GM18870 (cell line): ENCODE measurements at regions not wholly inside any gene's neighbourhood (a gene's known extent, or its start where the extent isn't known, plus 50 kb on each side); places are given as distances from the start of the nearest gene placed in this dataset.
"Not testable (repeated sequence)": the region's sequence is repeated elsewhere in the genome, so short reads cannot be mapped to it uniquely, and the experiment has no call there.

ENCODE experiments used
- ATAC-seq: cut with Tn5 transposase; IDR thresholded peaks from one replicate; pipeline ENCODE4 v1.9.1; 2021; ENCODE audit warnings: moderate library complexity; ENCODE audit not compliant: unreplicated experiment

GRCh38 chr10:119996944-119997343 lies 104.4 kb downstream of the SEC23IP start:
- ATAC-seq, result no peak

GRCh38 chr10:119997429-119997828 lies 104.9 kb downstream of the SEC23IP start:
- ATAC-seq, result no peak

GRCh38 chr10:120002785-120003184 lies 110.3 kb downstream of the SEC23IP start:
- no peak for ATAC-seq

- ATAC-seq, result no peak
These were observed 113.0 kb downstream of the SEC23IP start for GRCh38 chr10:120005207-120006201.

GRCh38 chr10:120007261-120007660 lies 114.7 kb downstream of the SEC23IP start:
- no peak for ATAC-seq

GRCh38 chr10:120011359-120012130 lies 119.0 kb downstream of the SEC23IP start:
- ATAC-seq, result no peak

GRCh38 chr10:120012131-120012400 lies 119.5 kb downstream of the SEC23IP start:
- no peak for ATAC-seq

GRCh38 chr10:120012566-120012965 lies 120.0 kb downstream of the SEC23IP start:
- ATAC-seq, result no peak

GRCh38 chr10:120014031-120014430 lies 121.5 kb downstream of the SEC23IP start:
- ATAC-seq, result no peak

GRCh38 chr10:120015064-120015463 lies 122.5 kb downstream of the SEC23IP start:
- ATAC-seq, result no peak

- ATAC-seq, result no peak
These were observed 124.4 kb downstream of the SEC23IP start for GRCh38 chr10:120016906-120017305.

GRCh38 chr10:120017733-120018417 lies 125.3 kb downstream of the SEC23IP start:
- ATAC-seq, result no peak

GRCh38 chr10:120018695-120019094 lies 126.2 kb downstream of the SEC23IP start:
- ATAC-seq, result no peak

GRCh38 chr10:120019568-120019967 lies 127.0 kb downstream of the SEC23IP start:
- no peak for ATAC-seq

- no peak for ATAC-seq
These were observed 129.8 kb downstream of the SEC23IP start for GRCh38 chr10:120022357-120022756.

GRCh38 chr10:120034236-120034635 lies 141.7 kb downstream of the SEC23IP start:
- no peak for ATAC-seq

- no peak for ATAC-seq
These were observed 146.5 kb downstream of the SEC23IP start for GRCh38 chr10:120039046-120039445.

GRCh38 chr10:120039826-120040225 lies 147.3 kb downstream of the SEC23IP start:
- ATAC-seq, result no peak

GRCh38 chr10:120041807-120042559 lies 149.5 kb downstream of the SEC23IP start:
- no peak for ATAC-seq

- ATAC-seq, result no peak
These were observed 150.2 kb downstream of the SEC23IP start for GRCh38 chr10:120042705-120043104.

- not testable (repeated sequence) for ATAC-seq
These were observed 154.8 kb downstream of the SEC23IP start for GRCh38 chr10:120047373-120047772.
